ENCODE measurements at regions not wholly inside any gene's neighbourhood (a gene's known extent, or its start where the extent isn't known, plus 50 kb on each side); places are given as distances from the start of the nearest gene placed in this dataset.

GRCh38 chr16:24673155-24673554 is 56.3 kb upstream of the TNRC6A start:
- Histone ChIP-seq H3K9me3 (no peaks in the 10 kb centered on the region), H3K4me1 (peaks cover 0 to 19% of the 10 kb centered on the region in 2 donors), H3K36me3 (no peaks in the 10 kb centered on the region), H3K4me3 (no peak overlapping the region), H3K27ac (no peak overlapping the region), H3K27me3 (no peaks in the 10 kb centered on the region)
- no peak for TF ChIP-seq CTCF (IDR thresholded peaks at IDR 0.05)
- DNase-seq (ENCODE audit: low spot score) = no peak

- Histone ChIP-seq H3K4me3 (no peak overlapping the region), H3K9me3 (no peaks in the 10 kb centered on the region), H3K27ac (no peak overlapping the region), H3K36me3 (no peaks in the 10 kb centered on the region), H3K4me1 (peaks cover 0 to 15% of the 10 kb centered on the region in 2 donors), H3K27me3 (no peaks in the 10 kb centered on the region)
- DNase-seq (ENCODE audit: low spot score) = no peak
- no peak for TF ChIP-seq CTCF (IDR thresholded peaks at IDR 0.05)
These were observed 54.6 kb upstream of the TNRC6A start for GRCh38 chr16:24674877-24675276.

GRCh38 chr16:24677388-24677787 is 52.1 kb upstream of the TNRC6A start:
- Histone ChIP-seq H3K36me3 (no peaks in the 10 kb centered on the region), H3K4me3 (no peak overlapping the region), H3K27me3 (no peaks in the 10 kb centered on the region), H3K9me3 (no peaks in the 10 kb centered on the region), H3K27ac (no peak overlapping the region), H3K4me1 (no peaks in the 10 kb centered on the region)
- DNase-seq (ENCODE audit: low spot score) = no peak
- TF ChIP-seq CTCF (IDR thresholded peaks at IDR 0.05) = no peak

Measured in right atrium auricular region (tissue), 2 donors.